Parathyroid adenoma (tissue), 2 donors: ENCODE measurements at regions not wholly inside any gene's neighbourhood (a gene's known extent, or its start where the extent isn't known, plus 50 kb on each side); places are given as distances from the start of the nearest gene placed in this dataset.

Experiments
- H2AFZ ChIP-seq: fragments of 300-600 bp; sonication (generic); one replicate; pipeline ENCODE4 v1.7.0; 2017; ENCODE audit warnings: antibody characterized with exemption, mild to moderate bottlenecking
- H3K27ac ChIP-seq: fragments of 300-600 bp; sonication (generic); one replicate; pipeline ENCODE4 v1.7.0; 2017
- H3K27me3 ChIP-seq: fragments of 300-600 bp; sonication (generic); one replicate; pipeline ENCODE4 v1.7.0; 2017; ENCODE audit warnings: low read length; ENCODE audit not compliant: control insufficient read depth, insufficient read depth
- H3K36me3 ChIP-seq: fragments of 300-600 bp; sonication (generic); one replicate; pipeline ENCODE4 v1.7.0; 2017; ENCODE audit warnings: low read length; ENCODE audit not compliant: control insufficient read depth, insufficient read depth
- H3K4me1 ChIP-seq: fragments of 300-600 bp; sonication (generic); one replicate; pipeline ENCODE4 v1.7.0; 2017; ENCODE audit warnings: control low read depth
- H3K4me2 ChIP-seq: fragments of 300-600 bp; sonication (generic); one replicate; pipeline ENCODE4 v1.7.0; 2017; ENCODE audit warnings: low read length
- H3K4me3 ChIP-seq: fragments of 300-600 bp; sonication (generic); one replicate; pipeline ENCODE4 v1.7.0; 2017; ENCODE audit warnings: low read depth, low read length
- H3K79me2 ChIP-seq: fragments of 300-600 bp; sonication (generic); one replicate; pipeline ENCODE4 v1.7.0; 2017; ENCODE audit warnings: control low read depth
- H3K9ac ChIP-seq: fragments of 300-600 bp; sonication (generic); one replicate; pipeline ENCODE4 v1.7.0; 2017; ENCODE audit warnings: mild to moderate bottlenecking
- H3K9me3 ChIP-seq: fragments of 300-600 bp; sonication (generic); one replicate; pipeline ENCODE4 v1.7.0; 2017; ENCODE audit warnings: low read length; ENCODE audit not compliant: control insufficient read depth
- TF ChIP-seq, protein P1 (sequence below): fragments of 300-600 bp; sonication (generic); IDR thresholded peaks from one replicate; pipeline ENCODE4 v1.7.0; 2017; ENCODE audit warnings: antibody characterized with exemption, mild to moderate bottlenecking
- donor health status: primary hyperparathyroidism.

DNA sequence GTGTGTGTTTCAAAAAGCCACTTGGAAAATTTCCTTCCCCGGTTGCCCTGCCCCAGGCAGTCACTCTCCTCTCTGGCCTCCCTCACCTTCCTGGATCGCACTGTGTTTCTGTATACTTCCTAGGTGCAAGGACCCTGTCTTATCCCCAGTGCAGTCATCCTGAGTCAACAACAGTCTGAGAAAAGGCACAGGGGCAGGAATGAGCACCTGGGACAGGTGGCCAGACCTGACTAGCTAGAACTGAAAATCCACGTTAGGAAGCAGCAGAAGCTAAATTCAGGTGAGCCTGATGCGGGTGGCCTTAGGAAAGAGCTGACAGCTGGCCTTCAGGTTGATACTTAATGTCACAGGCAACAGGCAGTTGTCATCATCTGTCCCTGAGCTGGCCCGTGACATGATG is 62.9 kb upstream of the VGLL4 start:
- TF ChIP-seq, protein P1, sequence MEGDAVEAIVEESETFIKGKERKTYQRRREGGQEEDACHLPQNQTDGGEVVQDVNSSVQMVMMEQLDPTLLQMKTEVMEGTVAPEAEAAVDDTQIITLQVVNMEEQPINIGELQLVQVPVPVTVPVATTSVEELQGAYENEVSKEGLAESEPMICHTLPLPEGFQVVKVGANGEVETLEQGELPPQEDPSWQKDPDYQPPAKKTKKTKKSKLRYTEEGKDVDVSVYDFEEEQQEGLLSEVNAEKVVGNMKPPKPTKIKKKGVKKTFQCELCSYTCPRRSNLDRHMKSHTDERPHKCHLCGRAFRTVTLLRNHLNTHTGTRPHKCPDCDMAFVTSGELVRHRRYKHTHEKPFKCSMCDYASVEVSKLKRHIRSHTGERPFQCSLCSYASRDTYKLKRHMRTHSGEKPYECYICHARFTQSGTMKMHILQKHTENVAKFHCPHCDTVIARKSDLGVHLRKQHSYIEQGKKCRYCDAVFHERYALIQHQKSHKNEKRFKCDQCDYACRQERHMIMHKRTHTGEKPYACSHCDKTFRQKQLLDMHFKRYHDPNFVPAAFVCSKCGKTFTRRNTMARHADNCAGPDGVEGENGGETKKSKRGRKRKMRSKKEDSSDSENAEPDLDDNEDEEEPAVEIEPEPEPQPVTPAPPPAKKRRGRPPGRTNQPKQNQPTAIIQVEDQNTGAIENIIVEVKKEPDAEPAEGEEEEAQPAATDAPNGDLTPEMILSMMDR: no peak
- no peaks in the 10 kb centered on the region for H3K4me1 ChIP-seq
- H3K9ac ChIP-seq: no peak overlapping the region
- H3K9me3 ChIP-seq: no peaks in the 10 kb centered on the region
- no peak overlapping the region for H3K4me3 ChIP-seq
- H3K4me2 ChIP-seq: no peak overlapping the region
- H3K27ac ChIP-seq: no peak overlapping the region
- no peaks in the 10 kb centered on the region for H3K36me3 ChIP-seq
- no peaks in the 10 kb centered on the region for H3K27me3 ChIP-seq
- H2AFZ ChIP-seq: no peak overlapping the region
- H3K79me2 ChIP-seq: peaks cover 53% of the 10 kb centered on the region

DNA sequence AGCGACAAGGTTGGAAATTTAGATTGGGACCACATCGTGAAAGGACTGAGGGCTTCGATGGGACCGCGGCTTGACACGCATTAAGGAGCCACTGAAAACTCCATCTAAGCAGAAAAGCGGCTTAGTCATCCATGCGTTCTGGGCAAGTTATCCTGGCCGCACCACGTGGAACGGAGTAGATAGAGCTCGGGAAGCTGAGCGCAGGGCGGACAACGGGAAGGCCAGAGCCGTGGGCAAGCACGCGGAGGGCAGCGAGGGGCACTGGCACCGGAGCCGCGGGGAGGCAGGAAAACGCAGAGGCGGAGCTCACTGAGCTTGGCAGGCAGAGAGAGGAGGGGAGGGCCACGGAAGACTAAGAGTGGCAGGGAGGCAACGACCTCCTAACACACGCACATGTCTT is 61.3 kb upstream of the VGLL4 start:
- TF ChIP-seq, protein P1: no peak
- H3K36me3 ChIP-seq: no peaks in the 10 kb centered on the region
- no peak overlapping the region for H2AFZ ChIP-seq
- no peak overlapping the region for H3K9ac ChIP-seq
- H3K4me2 ChIP-seq: no peak overlapping the region
- H3K79me2 ChIP-seq: peaks cover 41% of the 10 kb centered on the region
- no peaks in the 10 kb centered on the region for H3K9me3 ChIP-seq
- no peak overlapping the region for H3K4me3 ChIP-seq
- no peaks in the 10 kb centered on the region for H3K27me3 ChIP-seq
- no peaks in the 10 kb centered on the region for H3K4me1 ChIP-seq
- no peak overlapping the region for H3K27ac ChIP-seq

DNA sequence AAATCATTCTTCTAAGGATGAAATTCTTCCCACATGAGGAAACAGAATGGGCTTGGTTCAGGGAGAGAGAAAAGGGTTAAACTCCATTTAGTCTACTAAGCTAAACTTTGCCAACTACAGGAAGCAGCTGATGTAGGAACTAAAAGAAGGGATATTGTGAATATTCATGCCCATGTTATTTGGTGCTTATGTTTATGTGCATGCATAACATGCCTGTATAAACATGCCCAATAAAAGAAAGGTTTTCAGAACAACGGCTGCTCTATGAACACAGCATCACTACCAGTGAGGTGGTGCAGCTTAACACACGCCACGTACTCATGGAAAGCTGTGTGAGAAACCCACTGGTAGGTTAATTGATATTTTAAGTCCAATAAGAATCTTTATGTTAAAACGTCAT is 59.4 kb upstream of the VGLL4 start:
- H2AFZ ChIP-seq: no peak overlapping the region
- no peak overlapping the region for H3K9ac ChIP-seq
- H3K27ac ChIP-seq: no peak overlapping the region

DNA sequence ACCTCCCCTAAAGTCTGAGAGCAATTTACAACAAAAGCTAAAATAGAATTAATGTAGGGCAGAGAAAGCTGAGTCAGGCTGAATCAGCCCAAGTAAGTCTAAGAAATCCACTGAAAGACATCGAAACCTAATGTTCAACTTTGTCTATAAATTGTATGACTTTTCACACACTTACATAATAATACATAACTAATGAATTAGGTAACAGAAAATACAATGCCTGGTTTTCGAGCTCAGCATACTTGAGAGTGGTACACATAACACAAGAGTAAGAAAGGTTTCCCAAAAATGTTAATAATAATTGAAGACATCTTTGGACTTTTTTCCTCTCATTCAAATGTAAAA is 55.3 kb upstream of the VGLL4 start:
- Histone ChIP-seq H3K27me3 (no peaks in the 10 kb centered on the region), H3K9me3 (no peaks in the 10 kb centered on the region), H3K4me2 (no peak overlapping the region), H3K27ac (no peak overlapping the region), H3K79me2 (peaks cover 23% of the 10 kb centered on the region), H3K36me3 (no peaks in the 10 kb centered on the region), H3K4me1 (no peaks in the 10 kb centered on the region), H3K4me3 (no peak overlapping the region), H2AFZ (no peak overlapping the region), H3K9ac (no peak overlapping the region)
- TF ChIP-seq, protein P1: no peak

More for the DNA sequence above, 59.4 kb upstream of the VGLL4 start:
- no peak overlapping the region for H3K4me3 ChIP-seq
- no peaks in the 10 kb centered on the region for H3K4me1 ChIP-seq
- no peaks in the 10 kb centered on the region for H3K9me3 ChIP-seq
- H3K79me2 ChIP-seq: peaks cover 30% of the 10 kb centered on the region
- no peaks in the 10 kb centered on the region for H3K27me3 ChIP-seq
- no peak overlapping the region for H3K4me2 ChIP-seq
- H3K36me3 ChIP-seq: no peaks in the 10 kb centered on the region
- TF ChIP-seq, protein P1: no peak

DNA sequence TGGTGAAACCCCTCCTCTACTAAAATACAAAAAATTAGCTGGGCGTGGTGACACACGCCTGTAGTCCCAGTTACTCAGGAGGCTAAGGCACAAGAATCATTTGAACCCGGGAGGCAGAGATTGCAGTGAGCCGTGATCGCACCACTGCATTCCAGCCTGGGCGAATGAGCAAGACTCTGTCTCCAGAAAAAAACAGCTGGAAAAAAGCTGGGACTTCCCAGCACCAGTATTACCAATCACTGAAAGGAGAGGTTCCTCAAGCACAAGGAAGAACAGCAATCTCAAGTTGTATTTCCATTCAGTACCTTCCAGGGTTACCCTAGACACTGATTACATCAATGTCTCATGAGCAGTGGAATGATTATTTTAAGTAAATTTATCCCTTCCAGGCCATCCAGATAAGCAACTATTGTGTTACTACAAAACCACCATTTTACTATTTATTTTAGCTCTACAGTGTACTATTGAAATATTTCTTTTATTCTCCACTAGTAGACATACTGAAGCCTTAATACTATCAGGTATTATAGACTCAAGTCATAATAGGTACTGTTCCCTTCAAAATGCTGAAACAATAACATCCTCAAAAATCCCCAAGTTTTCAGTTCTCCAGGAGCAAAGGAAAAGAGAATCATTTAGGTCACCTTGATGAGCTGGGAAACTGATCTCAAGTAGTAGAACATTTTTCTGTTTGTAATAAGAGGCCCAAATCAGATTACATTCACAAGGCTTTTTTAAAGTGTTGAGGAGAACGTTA is 54.8 kb upstream of the VGLL4 start:
- H3K27me3 ChIP-seq: no peaks in the 10 kb centered on the region
- no peak overlapping the region for H3K9ac ChIP-seq
- no peak overlapping the region for H3K4me2 ChIP-seq
- no peaks in the 10 kb centered on the region for H3K36me3 ChIP-seq
- H3K4me3 ChIP-seq: no peak overlapping the region
- H3K9me3 ChIP-seq: no peaks in the 10 kb centered on the region
- peaks cover 20% of the 10 kb centered on the region for H3K79me2 ChIP-seq
- TF ChIP-seq, protein P1: no peak
- H3K27ac ChIP-seq: no peak overlapping the region
- no peaks in the 10 kb centered on the region for H3K4me1 ChIP-seq
- no peak overlapping the region for H2AFZ ChIP-seq
